ENCODE measurements at regions not wholly inside any gene's neighbourhood (a gene's known extent, or its start where the extent isn't known, plus 50 kb on each side); places are given as distances from the start of the nearest gene placed in this dataset.

GRCh38 chr10:20998036-20998435 is 100.9 kb upstream of the NEBL start:
- TF ChIP-seq, protein P1, sequence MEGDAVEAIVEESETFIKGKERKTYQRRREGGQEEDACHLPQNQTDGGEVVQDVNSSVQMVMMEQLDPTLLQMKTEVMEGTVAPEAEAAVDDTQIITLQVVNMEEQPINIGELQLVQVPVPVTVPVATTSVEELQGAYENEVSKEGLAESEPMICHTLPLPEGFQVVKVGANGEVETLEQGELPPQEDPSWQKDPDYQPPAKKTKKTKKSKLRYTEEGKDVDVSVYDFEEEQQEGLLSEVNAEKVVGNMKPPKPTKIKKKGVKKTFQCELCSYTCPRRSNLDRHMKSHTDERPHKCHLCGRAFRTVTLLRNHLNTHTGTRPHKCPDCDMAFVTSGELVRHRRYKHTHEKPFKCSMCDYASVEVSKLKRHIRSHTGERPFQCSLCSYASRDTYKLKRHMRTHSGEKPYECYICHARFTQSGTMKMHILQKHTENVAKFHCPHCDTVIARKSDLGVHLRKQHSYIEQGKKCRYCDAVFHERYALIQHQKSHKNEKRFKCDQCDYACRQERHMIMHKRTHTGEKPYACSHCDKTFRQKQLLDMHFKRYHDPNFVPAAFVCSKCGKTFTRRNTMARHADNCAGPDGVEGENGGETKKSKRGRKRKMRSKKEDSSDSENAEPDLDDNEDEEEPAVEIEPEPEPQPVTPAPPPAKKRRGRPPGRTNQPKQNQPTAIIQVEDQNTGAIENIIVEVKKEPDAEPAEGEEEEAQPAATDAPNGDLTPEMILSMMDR (conservative IDR thresholded peaks at IDR 0.05) = no peak
- TF ChIP-seq EZH2 (IDR thresholded peaks at IDR 0.05; ENCODE audit: low read depth) = no peak
- H3K4me1 ChIP-seq (replicated peaks; ENCODE audit: insufficient read depth) = peaks cover 31% of the 10 kb centered on the region
- no peaks in the 10 kb centered on the region for H3K27me3 ChIP-seq (ENCODE audit: insufficient read depth, low read depth)
- H3K79me2 ChIP-seq (ENCODE audit: low read depth) = no peaks in the 10 kb centered on the region; the same call in 1 of the 2 replicates
- H3K9me2 ChIP-seq (ENCODE audit: insufficient read depth) = no peaks in the 10 kb centered on the region
- no peaks in the 10 kb centered on the region for H3K9me3 ChIP-seq (ENCODE audit: insufficient read depth, low read depth)
- intact Hi-C loops (cut with micrococcal nuclease; ENCODE audit: unreplicated experiment) = no loop called here
- no peaks in the 10 kb centered on the region for H4K20me1 ChIP-seq (ENCODE audit: insufficient read depth)
- no peak overlapping the region for H3K4me2 ChIP-seq
- POLR2A ChIA-PET (ENCODE audit: unreplicated experiment) = interaction anchor here (0.5 kb wide), 1 partner anchor 10 kb away, joined by 3 read pairs; no protein-coding TSS in a partner anchor
- no peaks in the 10 kb centered on the region for H3K36me3 ChIP-seq (ENCODE audit: low read depth)
- CTCF ChIA-PET = no interaction called here
- BruUV-seq (replicated peaks) = no TSS peak
- no peak overlapping the region for H3K27ac ChIP-seq
- DNase-seq = no peak
- H3F3A ChIP-seq (ENCODE audit: insufficient read depth, low read depth) = peaks cover 12% of the 10 kb centered on the region
- H3K4me3 ChIP-seq = no peak overlapping the region
- H2AFZ ChIP-seq = no peak overlapping the region

GRCh38 chr10:20995123-20995987 is 98.2 kb upstream of the NEBL start:
- no peak overlapping the region for H3K4me2 ChIP-seq
- no TSS peak for BruUV-seq (replicated peaks)
- no peaks in the 10 kb centered on the region for H3K9me3 ChIP-seq (ENCODE audit: insufficient read depth, low read depth)
- no peaks in the 10 kb centered on the region for H4K20me1 ChIP-seq (ENCODE audit: insufficient read depth)
- CTCF ChIA-PET = no interaction called here
- no peaks in the 10 kb centered on the region for H3K9me2 ChIP-seq (ENCODE audit: insufficient read depth)
- H2AFZ ChIP-seq = no peak overlapping the region
- no peak for DNase-seq
- H3K27ac ChIP-seq = no peak overlapping the region
- H3K79me2 ChIP-seq (ENCODE audit: low read depth) = no peaks in the 10 kb centered on the region; the same call in 1 of the 2 replicates
- no peaks in the 10 kb centered on the region for H3K36me3 ChIP-seq (ENCODE audit: low read depth)
- POLR2A ChIA-PET (ENCODE audit: unreplicated experiment) = no interaction called here
- peaks cover 32% of the 10 kb centered on the region for H3K4me1 ChIP-seq (replicated peaks; ENCODE audit: insufficient read depth)
- peaks cover 24% of the 10 kb centered on the region for H3F3A ChIP-seq (ENCODE audit: insufficient read depth, low read depth)
- no peak overlapping the region for H3K4me3 ChIP-seq
- no peak for TF ChIP-seq EZH2 (IDR thresholded peaks at IDR 0.05; ENCODE audit: low read depth)
- TF ChIP-seq, protein P1 (conservative IDR thresholded peaks at IDR 0.05) = no peak
- intact Hi-C loops (cut with micrococcal nuclease; ENCODE audit: unreplicated experiment) = no loop called here
- H3K27me3 ChIP-seq (ENCODE audit: insufficient read depth, low read depth) = no peaks in the 10 kb centered on the region

- BruUV-seq (replicated peaks) = no TSS peak
- DNase-seq = no peak
- no peaks in the 10 kb centered on the region for H3K9me2 ChIP-seq (ENCODE audit: insufficient read depth)
- no peak overlapping the region for H2AFZ ChIP-seq
- H3K9me3 ChIP-seq (ENCODE audit: insufficient read depth, low read depth) = no peaks in the 10 kb centered on the region
- H3K4me3 ChIP-seq = peak overlapping the region; percentile 42
- no peaks in the 10 kb centered on the region for H3K36me3 ChIP-seq (ENCODE audit: low read depth)
- POLR2A ChIA-PET (ENCODE audit: unreplicated experiment) = interaction anchor here (0.7 kb wide), 1 partner anchor 341 kb away, joined by 19 read pairs; no protein-coding TSS in a partner anchor
- peaks cover 35% of the 10 kb centered on the region for H3K4me1 ChIP-seq (replicated peaks; ENCODE audit: insufficient read depth)
- TF ChIP-seq EZH2 (IDR thresholded peaks at IDR 0.05; ENCODE audit: low read depth) = no peak
- TF ChIP-seq, protein P1 (conservative IDR thresholded peaks at IDR 0.05) = no peak
- peak overlapping the region; percentile 66 for H3K4me2 ChIP-seq
- H3K79me2 ChIP-seq (ENCODE audit: low read depth) = no peaks in the 10 kb centered on the region; the same call in 1 of the 2 replicates
- H3F3A ChIP-seq (ENCODE audit: insufficient read depth, low read depth) = peaks cover 26% of the 10 kb centered on the region
- H3K27me3 ChIP-seq (ENCODE audit: insufficient read depth, low read depth) = no peaks in the 10 kb centered on the region
- CTCF ChIA-PET = no interaction called here
- H4K20me1 ChIP-seq (ENCODE audit: insufficient read depth) = no peaks in the 10 kb centered on the region
- peak overlapping the region; percentile 78 for H3K27ac ChIP-seq
- intact Hi-C loops (cut with micrococcal nuclease; ENCODE audit: unreplicated experiment) = loop anchor here (5.0 kb wide), 2 partner anchors 102 to 273 kb away; no protein-coding TSS in a partner anchor
Observed at GRCh38 chr10:20993830-20994527, 96.9 kb upstream of the NEBL start.
